RWPE1 (cell line): ENCODE measurements at regions not wholly inside any gene's neighbourhood (a gene's known extent, or its start where the extent isn't known, plus 50 kb on each side); places are given as distances from the start of the nearest gene placed in this dataset.

ENCODE experiments used
- CTCF ChIA-PET: fragments of 350-600 bp; sonication (Branson Sonifier 250); formaldehyde crosslinking; extraction: SDS; loops from one replicate; lab custom pipeline; 2021; lab: Yijun Ruan, JAX
- POLR2A ChIA-PET: fragments of 400-600 bp; formaldehyde crosslinking; extraction: SDS; loops from one replicate; lab custom pipeline; 2020; ENCODE audit warnings: antibody characterized with exemption; ENCODE audit not compliant: low non-redundant PET; lab: Yijun Ruan, JAX
- DNase-seq: peaks from one replicate; pipeline ENCODE4 v3.0.0; 2012; ENCODE audit warnings: low spot score
- H3K27ac ChIP-seq: fragments of 450-650 bp; 2 replicates; pipeline ENCODE4 v1.5.1; 2017
- CTCF ChIP-seq: fragments of 450-650 bp; conservative IDR thresholded peaks from 2 replicates; pipeline ENCODE4 v1.5.1; 2017; ENCODE audit warnings: low read depth, mild to moderate bottlenecking

DNA sequence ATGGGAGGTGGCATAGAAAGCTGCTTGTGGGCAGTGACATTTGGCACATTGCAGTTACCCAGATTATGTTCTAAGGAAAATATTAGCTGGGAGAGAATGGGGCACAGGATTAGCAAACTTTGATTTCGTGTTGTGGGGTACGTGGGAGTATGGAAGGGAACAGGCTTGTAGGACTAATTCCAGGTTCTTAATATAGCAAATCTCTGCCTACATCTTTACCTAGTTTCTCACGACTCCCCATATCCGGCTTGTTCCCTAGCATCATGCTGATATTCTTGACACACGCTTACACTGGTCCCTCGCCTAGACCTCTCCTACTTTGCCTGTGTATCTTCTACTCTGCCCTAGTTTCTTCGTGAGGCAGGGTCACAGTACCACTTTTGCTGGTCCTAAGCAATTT lies 293.9 kb upstream of the PLXNA2 start:
- DNase-seq = no peak
- ChIA-PET POLR2A (no interaction called here), CTCF (interaction anchor here (1.1 kb wide), 1 partner anchor 77 kb away, joined by 3 read pairs; no protein-coding TSS in a partner anchor)
- H3K27ac ChIP-seq = no peak overlapping the region
- TF ChIP-seq CTCF = no peak

- no peak overlapping the region for H3K27ac ChIP-seq
- ChIA-PET CTCF (interaction anchor here (1.1 kb wide), 1 partner anchor 77 kb away, joined by 3 read pairs; no protein-coding TSS in a partner anchor), POLR2A (no interaction called here)
- DNase-seq = no peak
- TF ChIP-seq CTCF = no peak
Measured at GRCh38 chr1:208538587-208538986, 294.4 kb upstream of the PLXNA2 start.

DNA sequence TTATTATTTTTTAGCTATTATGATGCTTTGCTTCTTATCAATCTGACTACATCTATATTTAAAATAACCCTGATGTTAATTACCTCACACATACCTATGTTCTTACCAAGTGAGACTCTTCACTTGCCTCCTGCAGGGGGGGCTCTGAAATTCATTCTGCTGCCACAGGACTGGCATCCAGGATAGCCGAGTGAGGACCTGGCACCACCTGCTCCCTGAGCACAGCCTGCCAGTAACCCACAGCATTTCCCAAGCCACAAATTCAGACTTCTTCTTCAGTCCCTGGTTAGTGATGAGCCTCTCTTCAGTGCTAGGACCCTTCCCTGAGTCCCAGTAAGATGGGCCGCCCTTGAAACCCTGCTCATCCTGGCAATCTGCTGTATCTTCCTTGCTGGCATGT lies 296.5 kb upstream of the PLXNA2 start:
- POLR2A ChIA-PET = no interaction called here

GRCh38 chr1:208541225-208541855 lies 297.2 kb upstream of the PLXNA2 start:
- H3K27ac ChIP-seq = peak overlapping the region; percentile 49; the same call in 1 of the 2 replicates
- CTCF ChIA-PET = interaction anchor here (0.5 to 0.6 kb wide), 3 partner anchors 33 to 627 kb away, joined by 3 to 5 read pairs (median 4); no protein-coding TSS in a partner anchor
- no peak for TF ChIP-seq CTCF
- DNase-seq = peak; percentile 61
- POLR2A ChIA-PET = no interaction called here

More for the DNA sequence above, 296.5 kb upstream of the PLXNA2 start:
- peak overlapping the region; percentile 41; the same call in 1 of the 2 replicates for H3K27ac ChIP-seq
- DNase-seq = no peak
- no peak for TF ChIP-seq CTCF
- CTCF ChIA-PET = interaction anchor here (0.5 to 0.6 kb wide), 2 partner anchors 32 to 58 kb away, joined by 4 to 5 read pairs; no protein-coding TSS in a partner anchor

- H3K27ac ChIP-seq = no peak overlapping the region
- ChIA-PET CTCF (interaction anchor here (0.8 kb wide), 1 partner anchor 1318 kb away, joined by 3 read pairs; no protein-coding TSS in a partner anchor), POLR2A (no interaction called here)
Measured at GRCh38 chr1:208542309-208542708, 298.1 kb upstream of the PLXNA2 start.

GRCh38 chr1:208544053-208544452 lies 299.9 kb upstream of the PLXNA2 start:
- no peak overlapping the region for H3K27ac ChIP-seq
- DNase-seq = no peak
- ChIA-PET CTCF (no interaction called here), POLR2A (no interaction called here)
- TF ChIP-seq CTCF = no peak

More at GRCh38 chr1:208542309-208542708, 298.1 kb upstream of the PLXNA2 start:
- peak; percentile 4 for DNase-seq
- TF ChIP-seq CTCF = no peak
